H9 (cell line): ENCODE measurements at regions not wholly inside any gene's neighbourhood (a gene's known extent, or its start where the extent isn't known, plus 50 kb on each side); places are given as distances from the start of the nearest gene placed in this dataset.

Experiments
- DNase-seq: peaks from one replicate; pipeline ENCODE4 v3.0.0-alpha.2; 2017
- H2AFZ ChIP-seq: one replicate; pipeline ENCODE4 v1.6.1; 2013; ENCODE audit warnings: mild to moderate bottlenecking, low read length, control low read depth, moderate library complexity
- H2AK5ac ChIP-seq: 2 replicates; pipeline ENCODE4 v1.6.1; 2013; ENCODE audit warnings: low read length, control low read depth, mixed read lengths; ENCODE audit not compliant: insufficient read length
- H2BK120ac ChIP-seq: one replicate; pipeline ENCODE4 v1.6.1; 2013; ENCODE audit warnings: low read depth, mild to moderate bottlenecking, low read length, control low read depth, inconsistent platforms; ENCODE audit not compliant: poor library complexity, severe bottlenecking
- H2BK12ac ChIP-seq: 2 replicates; pipeline ENCODE4 v1.6.1; 2013; ENCODE audit warnings: low read length, control low read depth, mixed read lengths, low read depth; ENCODE audit not compliant: insufficient read length
- H2BK15ac ChIP-seq: 2 replicates; pipeline ENCODE4 v1.6.1; 2013; ENCODE audit warnings: low read depth, low read length, control low read depth
- H2BK20ac ChIP-seq: one replicate; pipeline ENCODE4 v1.6.1; 2013; ENCODE audit warnings: low read depth, mild to moderate bottlenecking, low read length, control low read depth, inconsistent platforms; ENCODE audit not compliant: poor library complexity, severe bottlenecking
- H2BK5ac ChIP-seq: 2 replicates; pipeline ENCODE4 v1.6.1; 2013; ENCODE audit warnings: low read length, control low read depth, mixed read lengths; ENCODE audit not compliant: insufficient read length
- H3K14ac ChIP-seq: 2 replicates; pipeline ENCODE4 v1.6.1; 2013; ENCODE audit warnings: low read length, control low read depth; ENCODE audit not compliant: insufficient read depth
- H3K18ac ChIP-seq: 2 replicates; pipeline ENCODE4 v1.6.1; 2013; ENCODE audit warnings: low read depth, mild to moderate bottlenecking, mixed read lengths, low read length, control low read depth; ENCODE audit not compliant: insufficient read length
- H3K23ac ChIP-seq: 2 replicates; pipeline ENCODE4 v1.6.1; 2013; ENCODE audit warnings: low read length, control low read depth, mixed read lengths, low read depth; ENCODE audit not compliant: insufficient read length
- H3K23me2 ChIP-seq: 2 replicates; pipeline ENCODE4 v1.6.1; 2013; ENCODE audit warnings: low read depth, mild to moderate bottlenecking, mixed read lengths, low read length, control low read depth; ENCODE audit not compliant: insufficient read length, poor library complexity, severe bottlenecking
- H3K27ac ChIP-seq: 2 replicates; pipeline ENCODE4 v1.5.1; 2013; ENCODE audit warnings: low read length, control low read depth, mixed read lengths, low read depth; ENCODE audit not compliant: insufficient read length
- H3K27me3 ChIP-seq: 2 replicates; pipeline ENCODE4 v1.6.1; 2013; ENCODE audit warnings: low read length, control low read depth, inconsistent platforms; ENCODE audit not compliant: insufficient read depth
- H3K4ac ChIP-seq: 2 replicates; pipeline ENCODE4 v1.6.1; 2013; ENCODE audit warnings: low read depth, mild to moderate bottlenecking, control low read depth, inconsistent platforms, low read length, moderate library complexity
- H3K4me1 ChIP-seq: 2 replicates; pipeline ENCODE4 v1.6.1; 2013; ENCODE audit warnings: low read length, control low read depth, inconsistent platforms; ENCODE audit not compliant: insufficient read depth
- H3K4me2 ChIP-seq: 2 replicates; pipeline ENCODE4 v1.6.1; 2013; ENCODE audit warnings: low read length, control low read depth, mixed read lengths; ENCODE audit not compliant: insufficient read length, insufficient read depth
- H3K56ac ChIP-seq: 2 replicates; pipeline ENCODE4 v1.6.1; 2013; ENCODE audit warnings: low read depth, mild to moderate bottlenecking, mixed read lengths, low read length, control low read depth; ENCODE audit not compliant: insufficient read length
- H3K79me1 ChIP-seq: 2 replicates; pipeline ENCODE4 v1.6.1; 2013; ENCODE audit warnings: low read depth, mild to moderate bottlenecking, moderate library complexity, low read length, control low read depth, inconsistent platforms; ENCODE audit not compliant: insufficient read depth, poor library complexity, severe bottlenecking
- H3K79me2 ChIP-seq: 2 replicates; pipeline ENCODE4 v1.6.1; 2013; ENCODE audit warnings: low read length, control low read depth, inconsistent platforms; ENCODE audit not compliant: insufficient read depth
- H3K9ac ChIP-seq: 2 replicates; pipeline ENCODE4 v1.6.1; 2013; ENCODE audit warnings: low read length, control low read depth, mixed read lengths; ENCODE audit not compliant: insufficient read length; ENCODE audit errors: extremely low read depth
- H3K9me3 ChIP-seq: one replicate; pipeline ENCODE4 v1.6.1; 2013; ENCODE audit warnings: low read depth, low read length, inconsistent platforms; ENCODE audit not compliant: control insufficient read depth
- H3T11ph ChIP-seq: one replicate; pipeline ENCODE4 v1.6.1; 2013; ENCODE audit warnings: mild to moderate bottlenecking, low read length, control low read depth, inconsistent platforms
- H4K20me1 ChIP-seq: one replicate; pipeline ENCODE4 v1.6.1; 2013; ENCODE audit not compliant: control insufficient read depth, insufficient read length, insufficient read depth
- H4K5ac ChIP-seq: 2 replicates; pipeline ENCODE4 v1.6.1; 2013; ENCODE audit warnings: low read depth, mild to moderate bottlenecking, mixed read lengths, low read length, control low read depth; ENCODE audit not compliant: insufficient read length
- H4K8ac ChIP-seq: replicated peaks from 2 replicates; pipeline ENCODE4 v1.6.1; 2013; ENCODE audit warnings: low read length, control low read depth, mixed read lengths, low read depth; ENCODE audit not compliant: insufficient read length
- H4K91ac ChIP-seq: 2 replicates; pipeline ENCODE4 v1.6.1; 2013; ENCODE audit warnings: low read depth, mild to moderate bottlenecking, moderate library complexity, mixed read lengths, low read length, control low read depth; ENCODE audit not compliant: insufficient read length
- H3K27ac Mint-ChIP-seq, 3 experiments: 2 replicates in 2 of 3; 3 replicates in 1 of 3; pipeline ENCODE4 v1.8.0; 2020 to 2021; ENCODE audit warnings: mixed read lengths in 3 of 3, mild to moderate bottlenecking in 1 of 3, moderate library complexity in 1 of 3
- H3K27me3 Mint-ChIP-seq: 2 replicates; pipeline ENCODE4 v1.8.0; 2021; ENCODE audit warnings: low read depth, mild to moderate bottlenecking, moderate library complexity, mixed read lengths
- H3K36me3 Mint-ChIP-seq, 3 experiments: 2 replicates in 2 of 3; 3 replicates in 1 of 3; pipeline ENCODE4 v1.8.0; 2020 to 2021; ENCODE audit warnings: low read depth in 3 of 3, mixed read lengths in 3 of 3; ENCODE audit not compliant: insufficient read depth in 1 of 3
- H3K4me1 Mint-ChIP-seq, 2 experiments: 2 replicates each; pipeline ENCODE4 v1.8.0; 2020; ENCODE audit warnings: mixed read lengths in 2 of 2
- H3K4me3 Mint-ChIP-seq, 2 experiments: 2 replicates in 1 of 2; 3 replicates in 1 of 2; pipeline ENCODE4 v1.8.0; 2020 to 2021; ENCODE audit warnings: mild to moderate bottlenecking in 2 of 2, mixed read lengths in 2 of 2, moderate library complexity in 1 of 2
- H3K9me3 Mint-ChIP-seq, 2 experiments: 2 replicates in 1 of 2; 3 replicates in 1 of 2; pipeline ENCODE4 v1.8.0; 2020; ENCODE audit warnings: mild to moderate bottlenecking in 2 of 2, mixed read lengths in 2 of 2, moderate library complexity in 1 of 2
- WGBS: extraction: QIAGEN DNeasy Blood & Tissue Kit; methylation state at CpG from one replicate; pipeline ENCODE4 v1.1.7; 2013; ENCODE audit warnings: missing lambda C conversion rate, low lambda C conversion rate, mixed read lengths; ENCODE audit not compliant: insufficient read length; ENCODE audit errors: extremely low coverage; 5-methylcytosine and 5-hydroxymethylcytosine counted together
- TF ChIP-seq, protein P1 (sequence below): fragments of 200-600 bp; sonication (generic); conservative IDR thresholded peaks from 3 replicates; pipeline ENCODE4 v1.8.0; 2021; ENCODE audit warnings: antibody characterized with exemption, mild to moderate bottlenecking

DNA sequence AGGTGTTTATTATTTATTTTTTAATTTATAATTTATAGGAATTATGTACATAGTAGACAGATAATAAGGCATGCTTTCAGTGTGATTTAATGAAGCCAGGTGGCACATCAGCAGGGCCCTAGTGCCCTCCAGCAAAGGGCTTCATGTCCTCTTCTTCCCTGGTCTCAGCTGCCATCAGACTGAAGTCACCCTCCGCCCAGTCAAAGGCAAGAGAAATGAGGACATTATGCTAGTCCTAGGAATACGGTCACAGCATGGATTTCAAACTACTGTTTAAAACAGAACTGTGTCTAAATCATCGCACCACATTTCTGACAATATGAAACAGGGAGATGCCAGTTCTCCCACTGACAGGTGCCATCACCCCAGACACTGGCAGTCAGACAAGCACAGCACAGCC is 168.1 kb downstream of the SEC16B start:
- H3K18ac ChIP-seq, result no peak overlapping the region
- H3K36me3 Mint-ChIP-seq, result peaks cover 5 to 18% (median 7%) of the 10 kb centered on the region in 3 experiments
- peaks cover 15 to 24% of the 10 kb centered on the region in 2 experiments for H3K4me1 Mint-ChIP-seq

More for the DNA sequence above, 168.1 kb downstream of the SEC16B start:
- WGBS, result no CpG with 5 or more reads among the region's 3 CpGs
- no peaks in the 10 kb centered on the region for H3K23me2 ChIP-seq
- H4K91ac ChIP-seq, result no peak overlapping the region
- no peak overlapping the region for H2BK20ac ChIP-seq
- no peak overlapping the region for H2BK12ac ChIP-seq
- no peaks in the 10 kb centered on the region for H3K27me3 ChIP-seq
- H3T11ph ChIP-seq, result no peak overlapping the region
- H3K56ac ChIP-seq, result no peak overlapping the region
- 0 out of 2 replicates have a peak, but pooled peaks cover 5% of the 10 kb centered on the region for H3K4me1 ChIP-seq
- no peak overlapping the region for H2BK120ac ChIP-seq
- no peak overlapping the region for H3K4me3 Mint-ChIP-seq
- H2AFZ ChIP-seq, result no peak overlapping the region
- H3K27me3 Mint-ChIP-seq, result 0 out of 2 replicates have a peak, but pooled peaks cover 1% of the 10 kb centered on the region
- no peak overlapping the region for H4K5ac ChIP-seq
- H3K4ac ChIP-seq, result no peak overlapping the region
- no peak overlapping the region for H3K4me2 ChIP-seq
- H3K23ac ChIP-seq, result no peak overlapping the region
- H3K27ac ChIP-seq, result no peak overlapping the region
- TF ChIP-seq, protein P1, sequence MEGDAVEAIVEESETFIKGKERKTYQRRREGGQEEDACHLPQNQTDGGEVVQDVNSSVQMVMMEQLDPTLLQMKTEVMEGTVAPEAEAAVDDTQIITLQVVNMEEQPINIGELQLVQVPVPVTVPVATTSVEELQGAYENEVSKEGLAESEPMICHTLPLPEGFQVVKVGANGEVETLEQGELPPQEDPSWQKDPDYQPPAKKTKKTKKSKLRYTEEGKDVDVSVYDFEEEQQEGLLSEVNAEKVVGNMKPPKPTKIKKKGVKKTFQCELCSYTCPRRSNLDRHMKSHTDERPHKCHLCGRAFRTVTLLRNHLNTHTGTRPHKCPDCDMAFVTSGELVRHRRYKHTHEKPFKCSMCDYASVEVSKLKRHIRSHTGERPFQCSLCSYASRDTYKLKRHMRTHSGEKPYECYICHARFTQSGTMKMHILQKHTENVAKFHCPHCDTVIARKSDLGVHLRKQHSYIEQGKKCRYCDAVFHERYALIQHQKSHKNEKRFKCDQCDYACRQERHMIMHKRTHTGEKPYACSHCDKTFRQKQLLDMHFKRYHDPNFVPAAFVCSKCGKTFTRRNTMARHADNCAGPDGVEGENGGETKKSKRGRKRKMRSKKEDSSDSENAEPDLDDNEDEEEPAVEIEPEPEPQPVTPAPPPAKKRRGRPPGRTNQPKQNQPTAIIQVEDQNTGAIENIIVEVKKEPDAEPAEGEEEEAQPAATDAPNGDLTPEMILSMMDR, result no peak
- no peaks in the 10 kb centered on the region for H3K79me1 ChIP-seq
- H2BK15ac ChIP-seq, result no peak overlapping the region
- H2BK5ac ChIP-seq, result no peak overlapping the region
- peaks cover 2% of the 10 kb centered on the region for H4K20me1 ChIP-seq
- no peak overlapping the region for H2AK5ac ChIP-seq
- no peak overlapping the region for H3K14ac ChIP-seq
- H3K9me3 ChIP-seq, result peaks cover 5% of the 10 kb centered on the region
- DNase-seq, result no peak
- H4K8ac ChIP-seq, result no peak overlapping the region
- peaks cover 13 to 23% of the 10 kb centered on the region in 2 experiments for H3K9me3 Mint-ChIP-seq
- no peak overlapping the region for H3K27ac Mint-ChIP-seq
- no peak overlapping the region for H3K9ac ChIP-seq
- no peaks in the 10 kb centered on the region for H3K79me2 ChIP-seq
